Motor neuron (in vitro differentiated cells): ENCODE measurements at regions not wholly inside any gene's neighbourhood (a gene's known extent, or its start where the extent isn't known, plus 50 kb on each side); places are given as distances from the start of the nearest gene placed in this dataset.
A peak's percentile ranks its signal among the peaks of the same experiment; 100 is the strongest.
"Not testable (repeated sequence)": the region's sequence is repeated elsewhere in the genome, so short reads cannot be mapped to it uniquely, and the experiment has no call there.

Source experiments
- ATAC-seq, 8 experiments: fragments of 200-7000 bp; cut with Tn5 transposase; replicated peaks in 6 of 8; 2 replicates each; pipeline ENCODE4 v1.8.0; 2021; ENCODE audit warnings: mild to moderate bottlenecking in 8 of 8, moderate library complexity in 8 of 8
- H3K27ac ChIP-seq, 2 donors: fragments of 250-450 bp; sonication (Bioruptor Pico); 2 replicates each; pipeline ENCODE4 v1.9.0; 2021; ENCODE audit warnings: antibody characterized with exemption in 2 of 2, mild to moderate bottlenecking in 2 of 2, moderate library complexity in 1 of 2
- H3K4me1 ChIP-seq, 2 donors: fragments of 250-450 bp; sonication (Bioruptor Pico); replicated peaks in 1 of 2; 2 replicates each; pipeline ENCODE4 v1.6.1; 2021; ENCODE audit warnings: antibody characterized with exemption in 2 of 2, mild to moderate bottlenecking in 2 of 2, moderate library complexity in 1 of 2
- H3K4me3 ChIP-seq, 5 donors: fragments of 250-450 bp; sonication (Bioruptor Pico); 2 replicates each; pipeline ENCODE4 v1.9.0; 2021; ENCODE audit warnings: antibody characterized with exemption in 5 of 5, mild to moderate bottlenecking in 5 of 5, moderate library complexity in 4 of 5
- WGBS, 10 experiments: fragments of 450-650 bp; shearing (Covaris generic); methylation state at CpG; one replicate each; pipeline ENCODE4 v1.0.0; 2022; 5-methylcytosine and 5-hydroxymethylcytosine counted together
- in situ Hi-C, 9 experiments: fragments of 400-800 bp; cut with MboI; loops; one replicate each; pipeline ENCODE4 v1.15.0; 2021; ENCODE audit warnings: low sequenced_read_pairs in 9 of 9, low pct_unique_long_range_greater_than_20kb in 2 of 9; ENCODE audit not compliant: unreplicated experiment in 9 of 9

- 0 to 100% (median 71%) methylated on average over 1 of the region's 1 CpG; no CpG with 5 or more reads in 1 of the 10 experiments for WGBS, 10 experiments
- in situ Hi-C loops = no loop called here
- Histone ChIP-seq H3K4me3 (no peak overlapping the region), H3K4me1 (no peaks in the 10 kb centered on the region), H3K27ac (no peak overlapping the region)
- peak in 3 of 8 experiments; percentile 40 to 81 (median 66) for ATAC-seq
These were observed 851.8 kb upstream of the CRIM1 start for GRCh38 chr2:35503738-35504199.

GRCh38 chr2:35503311-35503710 is 852.3 kb upstream of the CRIM1 start:
- in situ Hi-C loops = no loop called here
- 20 to 81% (median 61%) methylated on average over 1 to 3 of the region's 3 CpGs; no CpG with 5 or more reads in 2 of the 10 experiments for WGBS, 10 experiments
- Histone ChIP-seq H3K4me3 (no peak overlapping the region), H3K27ac (no peak overlapping the region), H3K4me1 (no peaks in the 10 kb centered on the region)
- peak in 3 of 8 experiments; percentile 7 to 63 (median 54) for ATAC-seq

GRCh38 chr2:35501076-35501475 is 854.5 kb upstream of the CRIM1 start:
- Histone ChIP-seq H3K4me1 (no peaks in the 10 kb centered on the region), H3K4me3 (no peak overlapping the region), H3K27ac (no peak overlapping the region)
- WGBS, 10 experiments = 40 to 93% (median 77%) methylated on average over 2 to 6 of the region's 6 CpGs
- no peak for ATAC-seq
- in situ Hi-C loops = no loop called here

GRCh38 chr2:35496022-35496421 is 859.6 kb upstream of the CRIM1 start:
- Histone ChIP-seq H3K4me3 (no peak overlapping the region), H3K27ac (no peak overlapping the region), H3K4me1 (no peaks in the 10 kb centered on the region)
- no peak for ATAC-seq
- WGBS, 10 experiments = 0 to 100% (median 85%) methylated on average over 1 of the region's 1 CpG
- in situ Hi-C loops = no loop called here

GRCh38 chr2:35495182-35495581 is 860.4 kb upstream of the CRIM1 start:
- ATAC-seq = peak in 1 of 8 experiments; percentile 37
- no peak overlapping the region for H3K27ac ChIP-seq
- no peaks in the 10 kb centered on the region for H3K4me1 ChIP-seq
- in situ Hi-C loops = no loop called here
- no peak overlapping the region for H3K4me3 ChIP-seq

- H3K4me3 ChIP-seq, H3K27ac ChIP-seq, H3K4me1 ChIP-seq, ATAC-seq, in situ Hi-C loops: not testable (repeated sequence)
- WGBS, 10 experiments = 70% methylated on average over 2 of the region's 2 CpGs; no CpG with 5 or more reads in 9 of the 10 experiments
These were observed 877.5 kb upstream of the CRIM1 start for GRCh38 chr2:35478121-35478520.

GRCh38 chr2:35468245-35468644 is 887.3 kb upstream of the CRIM1 start:
- in situ Hi-C loops = no loop called here
- H3K27ac ChIP-seq = no peak overlapping the region
- H3K4me3 ChIP-seq = no peak overlapping the region

GRCh38 chr2:35463805-35464596 is 891.6 kb upstream of the CRIM1 start:
- Histone ChIP-seq H3K4me1 (no peaks in the 10 kb centered on the region), H3K27ac (no peak overlapping the region), H3K4me3 (no peak overlapping the region)
- in situ Hi-C loops = no loop called here
- no peak for ATAC-seq
- 0 to 100% (median 76%) methylated on average over 1 to 6 of the region's 6 CpGs for WGBS, 10 experiments

More at GRCh38 chr2:35468245-35468644, 887.3 kb upstream of the CRIM1 start:
- WGBS, 10 experiments = 0 to 100% (median 21%) methylated on average over 1 to 3 of the region's 3 CpGs
- no peaks in the 10 kb centered on the region for H3K4me1 ChIP-seq
- no peak for ATAC-seq

GRCh38 chr2:35462226-35462998 is 893.2 kb upstream of the CRIM1 start:
- whole genome bisulfite sequencing, 10 experiments = 8 to 100% (median 60%) methylated on average over 1 to 5 of the region's 5 CpGs
- in situ Hi-C loops = no loop called here
- ATAC-seq = no peak
- H3K4me1 ChIP-seq = no peaks in the 10 kb centered on the region
- no peak overlapping the region for H3K4me3 ChIP-seq
- no peak overlapping the region for H3K27ac ChIP-seq

- Histone ChIP-seq H3K4me3 (no peak overlapping the region), H3K4me1 (no peaks in the 10 kb centered on the region), H3K27ac (no peak overlapping the region)
- in situ Hi-C loops = no loop called here
- ATAC-seq = no peak
These were observed 894.2 kb upstream of the CRIM1 start for GRCh38 chr2:35461406-35461805.

GRCh38 chr2:35454966-35455638 is 900.5 kb upstream of the CRIM1 start:
- Histone ChIP-seq H3K27ac (no peak overlapping the region), H3K4me1 (no peaks in the 10 kb centered on the region), H3K4me3 (no peak overlapping the region)
- in situ Hi-C loops = no loop called here
- peak in 3 of 8 experiments; percentile 23 to 30 (median 24) for ATAC-seq
- WGBS, 10 experiments = 0 to 100% (median 71%) methylated on average over 1 to 2 of the region's 3 CpGs; no CpG with 5 or more reads in 4 of the 10 experiments

- in situ Hi-C loops = no loop called here
- H3K27ac ChIP-seq = no peak overlapping the region
- no peak for ATAC-seq
- no peak overlapping the region for H3K4me3 ChIP-seq
- no peaks in the 10 kb centered on the region for H3K4me1 ChIP-seq
These were observed 907.8 kb upstream of the CRIM1 start for GRCh38 chr2:35447821-35448220.

- Histone ChIP-seq H3K27ac (no peak overlapping the region), H3K4me3 (no peak overlapping the region), H3K4me1 (no peaks in the 10 kb centered on the region)
- no peak for ATAC-seq
- in situ Hi-C loops = no loop called here
- WGBS, 10 experiments = 0 to 100% (median 75%) methylated on average over 1 to 5 of the region's 5 CpGs; no CpG with 5 or more reads in 2 of the 10 experiments
These were observed 908.4 kb upstream of the CRIM1 start for GRCh38 chr2:35447215-35447614.
